ENCODE measurements at regions not wholly inside any gene's neighbourhood (a gene's known extent, or its start where the extent isn't known, plus 50 kb on each side); places are given as distances from the start of the nearest gene placed in this dataset.

GRCh38 chr5:8601831-8602354, 732.9 kb downstream of the MTRR start:
- Histone ChIP-seq H3K36me3 (ENCODE audit: control insufficient read depth, insufficient read depth, low read length) (no peaks in the 10 kb centered on the region), H3K4me3 (ENCODE audit: low read depth, low read length) (no peak overlapping the region), H3K27me3 (replicated peaks; ENCODE audit: control insufficient read depth, insufficient read depth, low read length) (no peaks in the 10 kb centered on the region), H3K4me1 (no peaks in the 10 kb centered on the region), H3K9me3 (no peaks in the 10 kb centered on the region)
- H3K4me1 Mint-ChIP-seq (ENCODE audit: low read depth, unreplicated experiment) = no peaks in the 10 kb centered on the region
- H3K9me3 Mint-ChIP-seq (ENCODE audit: unreplicated experiment) = no peaks in the 10 kb centered on the region
- no TSS peak for BruUV-seq (replicated peaks)
- no peak overlapping the region for H3K4me3 Mint-ChIP-seq (ENCODE audit: unreplicated experiment)
- no peak for DNase-seq
- H3K36me3 Mint-ChIP-seq (ENCODE audit: insufficient read depth, unreplicated experiment) = no peaks in the 10 kb centered on the region
- CTCF ChIA-PET = no interaction called here
- no peak overlapping the region for H3K27ac Mint-ChIP-seq (ENCODE audit: unreplicated experiment)
- POLR2A ChIA-PET = no interaction called here
- intact Hi-C loops (cut with micrococcal nuclease; ENCODE audit: unreplicated experiment) = no loop called here
- no peak for TF ChIP-seq CTCF (IDR thresholded peaks at IDR 0.05; ENCODE audit: insufficient read depth in 1 of 2, low read depth in 1 of 2, low read length in 1 of 2, severe bottlenecking in 1 of 2, unreplicated experiment in 1 of 2)
- peaks cover 21% of the 10 kb centered on the region for H3K27me3 Mint-ChIP-seq (ENCODE audit: insufficient read depth, unreplicated experiment)

GRCh38 chr5:8606231-8606630, 737.3 kb downstream of the MTRR start:
- Histone ChIP-seq H3K9me3 (no peaks in the 10 kb centered on the region), H3K4me1 (no peaks in the 10 kb centered on the region), H3K4me3 (ENCODE audit: low read depth, low read length) (no peak overlapping the region), H3K27me3 (replicated peaks; ENCODE audit: control insufficient read depth, insufficient read depth, low read length) (no peaks in the 10 kb centered on the region), H3K36me3 (ENCODE audit: control insufficient read depth, insufficient read depth, low read length) (no peaks in the 10 kb centered on the region)
- DNase-seq = no peak
- H3K27me3 Mint-ChIP-seq (ENCODE audit: insufficient read depth, unreplicated experiment) = peaks cover 9% of the 10 kb centered on the region
- ChIA-PET CTCF (no interaction called here), POLR2A (no interaction called here)
- H3K4me1 Mint-ChIP-seq (ENCODE audit: low read depth, unreplicated experiment) = no peaks in the 10 kb centered on the region
- no peak for TF ChIP-seq CTCF (IDR thresholded peaks at IDR 0.05; ENCODE audit: insufficient read depth in 1 of 2, low read depth in 1 of 2, low read length in 1 of 2, severe bottlenecking in 1 of 2, unreplicated experiment in 1 of 2)
- no peak overlapping the region for H3K4me3 Mint-ChIP-seq (ENCODE audit: unreplicated experiment)
- no peaks in the 10 kb centered on the region for H3K9me3 Mint-ChIP-seq (ENCODE audit: unreplicated experiment)
- intact Hi-C loops (cut with micrococcal nuclease; ENCODE audit: unreplicated experiment) = no loop called here
- no TSS peak for BruUV-seq (replicated peaks)
- no peaks in the 10 kb centered on the region for H3K36me3 Mint-ChIP-seq (ENCODE audit: insufficient read depth, unreplicated experiment)
- H3K27ac Mint-ChIP-seq (ENCODE audit: unreplicated experiment) = no peak overlapping the region

- H3K4me1 Mint-ChIP-seq (ENCODE audit: low read depth, unreplicated experiment) = no peaks in the 10 kb centered on the region
- no peak overlapping the region for H3K4me3 ChIP-seq (ENCODE audit: low read depth, low read length)
- no peaks in the 10 kb centered on the region for H3K27me3 ChIP-seq (replicated peaks; ENCODE audit: control insufficient read depth, insufficient read depth, low read length)
- no peaks in the 10 kb centered on the region for H3K4me1 ChIP-seq
- no peaks in the 10 kb centered on the region for H3K36me3 ChIP-seq (ENCODE audit: control insufficient read depth, insufficient read depth, low read length)
- no peaks in the 10 kb centered on the region for H3K36me3 Mint-ChIP-seq (ENCODE audit: insufficient read depth, unreplicated experiment)
- H3K27ac Mint-ChIP-seq (ENCODE audit: unreplicated experiment) = no peak overlapping the region
- H3K9me3 ChIP-seq = no peaks in the 10 kb centered on the region
- no peak for DNase-seq
- TF ChIP-seq CTCF (IDR thresholded peaks at IDR 0.05; ENCODE audit: insufficient read depth in 1 of 2, low read depth in 1 of 2, low read length in 1 of 2, severe bottlenecking in 1 of 2, unreplicated experiment in 1 of 2) = no peak
- peaks cover 10% of the 10 kb centered on the region for H3K9me3 Mint-ChIP-seq (ENCODE audit: unreplicated experiment)
- no peak overlapping the region for H3K4me3 Mint-ChIP-seq (ENCODE audit: unreplicated experiment)
- POLR2A ChIA-PET = no interaction called here
- no peaks in the 10 kb centered on the region for H3K27me3 Mint-ChIP-seq (ENCODE audit: insufficient read depth, unreplicated experiment)
- BruUV-seq (replicated peaks) = no TSS peak
- intact Hi-C loops (cut with micrococcal nuclease; ENCODE audit: unreplicated experiment) = no loop called here
- CTCF ChIA-PET = no interaction called here
Measured at GRCh38 chr5:8611067-8611466, 742.1 kb downstream of the MTRR start.

All from Caco-2 (cell line).